GM20431 (cell line): ENCODE measurements at regions not wholly inside any gene's neighbourhood (a gene's known extent, or its start where the extent isn't known, plus 50 kb on each side); places are given as distances from the start of the nearest gene placed in this dataset.
"Not testable (repeated sequence)": the region's sequence is repeated elsewhere in the genome, so short reads cannot be mapped to it uniquely, and the experiment has no call there.

Source experiments
- in situ Hi-C: fragments of 300-500 bp; cut with MseI, MboI; formaldehyde crosslinking; loops from one replicate; pipeline ENCODE4 v1.15.0; 2020; ENCODE audit warnings: low sequenced_read_pairs; ENCODE audit not compliant: unreplicated experiment

DNA sequence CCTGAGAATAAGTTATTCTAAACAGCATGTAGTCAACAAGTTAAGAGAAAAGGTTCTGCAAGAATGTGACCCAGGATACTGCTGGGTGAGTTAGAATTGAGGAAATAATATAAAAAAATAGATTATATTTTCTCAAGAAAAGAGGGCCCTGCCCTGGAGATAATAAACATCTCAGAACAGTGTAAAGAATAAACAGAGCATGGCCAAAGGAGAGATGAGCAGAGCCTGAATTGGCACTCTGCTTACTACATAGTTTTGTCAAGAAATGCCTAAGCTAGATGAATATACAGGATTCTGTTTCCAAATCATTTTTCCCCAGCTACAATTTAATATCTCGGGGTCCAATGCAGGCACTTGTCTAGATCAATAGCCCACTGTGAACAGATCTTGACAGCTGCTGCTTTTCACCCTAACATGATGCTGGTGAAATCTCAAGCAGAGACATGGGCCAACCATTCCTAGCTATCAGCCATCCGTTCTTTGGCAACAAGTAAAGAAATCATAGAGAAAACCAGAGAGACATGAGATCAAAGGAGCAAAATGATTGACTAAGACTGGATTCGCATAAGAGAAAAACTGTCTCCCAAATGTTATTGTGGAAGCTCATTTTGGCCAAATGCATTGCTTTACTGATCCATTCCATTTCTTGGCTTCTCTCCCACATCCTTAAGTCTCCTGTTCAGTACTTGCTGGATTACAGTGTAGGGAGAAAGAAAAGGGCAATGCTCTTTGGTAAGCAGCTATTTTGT, 173.2 kb downstream of the PRELID2 start:
- in situ Hi-C loops = no loop called here

DNA sequence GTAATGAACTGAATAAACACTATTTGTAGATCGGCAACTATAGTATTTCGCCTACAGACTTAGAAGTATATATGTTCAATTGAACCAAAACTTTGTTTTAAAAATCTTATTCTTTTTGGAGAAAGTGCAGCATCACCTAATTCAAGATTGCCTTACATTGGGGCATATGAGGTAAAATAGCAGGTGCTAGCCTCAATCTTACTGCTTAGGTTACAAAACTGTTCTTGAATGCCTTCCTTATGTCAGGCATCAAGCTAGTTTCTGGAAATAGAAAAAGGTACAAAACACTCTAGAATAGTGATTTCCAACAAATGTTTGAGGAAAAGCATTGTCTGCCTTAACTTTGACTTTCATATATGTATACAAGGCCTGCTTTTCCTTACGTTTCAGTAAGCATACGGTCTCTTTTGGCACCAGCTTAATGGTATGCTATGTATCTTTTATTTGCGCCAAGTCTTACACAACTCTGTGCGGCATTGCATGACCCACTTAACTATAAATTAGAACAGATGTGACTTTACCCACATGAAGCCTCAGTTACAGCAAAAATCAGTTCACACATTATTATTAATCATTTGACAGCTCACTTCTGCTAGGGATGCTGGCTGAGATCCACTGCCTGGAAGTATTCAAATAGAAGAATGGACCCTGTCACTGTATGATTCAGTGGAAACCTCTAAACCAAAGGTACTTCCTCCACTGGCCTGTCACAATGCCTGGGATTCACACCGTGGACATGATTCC, 174.1 kb downstream of the PRELID2 start:
- in situ Hi-C loops = no loop called here

DNA sequence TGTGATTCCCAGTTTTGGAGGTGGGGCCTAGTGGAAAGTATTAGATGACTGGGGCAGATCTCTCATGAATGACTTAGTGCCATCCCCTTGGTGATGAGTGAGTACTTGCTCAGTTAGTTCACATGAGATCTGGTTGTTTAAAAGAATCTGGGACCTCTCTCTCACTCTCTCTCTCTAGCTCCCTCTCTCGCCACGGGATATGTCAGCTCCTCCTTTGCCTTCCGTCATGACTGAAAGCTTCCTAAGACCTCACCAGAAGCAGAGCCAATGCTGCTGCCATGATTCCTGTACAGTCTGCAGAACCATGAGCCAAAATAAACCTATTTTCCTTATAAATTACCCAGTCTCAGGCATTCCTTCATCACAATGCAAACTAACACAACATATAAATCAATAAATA, 176.7 kb downstream of the PRELID2 start:
- in situ Hi-C loops = no loop called here

DNA sequence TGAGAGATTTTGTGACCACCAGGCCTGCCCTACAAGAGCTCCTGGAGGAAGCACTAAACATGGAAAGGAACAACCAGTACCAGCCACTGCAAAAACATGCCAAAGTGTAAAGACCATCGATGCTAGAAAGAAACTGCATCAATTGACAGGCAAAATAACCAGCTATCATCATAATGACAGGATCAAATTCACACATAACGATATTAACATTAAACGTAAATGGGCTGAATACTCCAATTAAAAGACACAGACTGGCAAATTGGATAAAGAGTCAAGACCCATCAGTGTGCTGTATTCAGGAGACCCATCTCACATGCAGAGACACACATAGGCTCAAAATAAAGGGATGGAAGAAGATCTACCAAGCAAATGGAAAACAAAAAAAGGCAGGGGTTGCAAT, 182.4 kb downstream of the PRELID2 start:
- in situ Hi-C loops = not testable (repeated sequence)

DNA sequence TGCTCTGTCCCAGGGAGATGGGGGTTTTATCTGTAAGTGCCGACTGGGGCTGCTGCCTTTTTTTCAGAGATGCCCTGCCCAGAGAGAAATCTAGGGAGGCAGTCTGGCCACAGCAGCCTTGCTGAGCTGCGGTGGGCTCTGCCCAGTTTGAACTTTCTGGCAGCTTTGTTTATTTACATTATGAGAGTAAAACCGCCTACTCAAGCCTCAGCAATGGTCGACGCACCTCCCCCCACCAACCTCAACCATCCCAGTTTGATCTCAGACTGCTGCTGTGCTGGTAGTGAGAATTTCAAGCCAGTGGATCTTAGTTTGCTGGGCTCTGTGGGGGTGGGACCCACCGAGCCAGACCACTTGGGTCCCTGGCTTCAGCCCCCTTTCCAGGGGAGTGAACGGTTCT, 188.0 kb downstream of the PRELID2 start:
- in situ Hi-C loops = not testable (repeated sequence)

DNA sequence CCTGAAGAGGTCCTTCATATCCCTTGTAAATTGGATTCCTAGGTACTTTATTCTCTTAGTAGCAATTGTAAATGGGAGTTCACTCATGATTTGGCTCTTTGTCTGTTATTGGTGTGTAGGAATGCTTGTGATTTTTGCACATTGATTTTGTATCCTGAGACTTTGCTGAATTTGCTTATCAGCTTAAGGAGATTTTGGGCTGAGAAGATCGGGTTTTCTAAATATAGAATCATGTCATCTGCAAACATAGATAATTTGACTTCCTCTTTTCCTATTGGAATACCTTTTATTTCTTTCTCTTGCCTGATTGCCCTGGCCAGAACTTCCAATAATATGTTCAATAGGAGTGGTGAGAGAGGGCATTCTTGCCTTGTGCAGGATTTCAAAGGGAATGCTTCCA, 191.9 kb downstream of the PRELID2 start:
- in situ Hi-C loops = not testable (repeated sequence)

DNA sequence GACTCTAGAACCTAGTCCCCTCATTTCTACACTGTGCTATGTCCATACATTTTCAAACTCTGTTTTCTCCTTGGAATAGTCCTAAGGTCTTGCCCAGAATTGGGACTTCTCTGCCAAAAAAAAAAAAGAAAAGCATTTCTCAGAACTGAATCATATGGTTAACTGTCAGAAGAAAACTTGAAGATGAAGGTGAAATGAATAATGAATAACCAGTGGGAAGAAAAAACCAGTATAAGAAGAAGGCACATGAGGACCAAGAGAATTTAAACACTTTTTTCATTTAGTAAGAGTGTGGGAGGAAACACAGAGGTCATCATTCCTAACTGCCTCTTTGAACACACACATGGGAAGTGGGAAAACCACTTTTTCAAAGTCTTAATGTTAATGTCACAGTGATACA, 197.7 kb downstream of the PRELID2 start:
- in situ Hi-C loops = no loop called here

DNA sequence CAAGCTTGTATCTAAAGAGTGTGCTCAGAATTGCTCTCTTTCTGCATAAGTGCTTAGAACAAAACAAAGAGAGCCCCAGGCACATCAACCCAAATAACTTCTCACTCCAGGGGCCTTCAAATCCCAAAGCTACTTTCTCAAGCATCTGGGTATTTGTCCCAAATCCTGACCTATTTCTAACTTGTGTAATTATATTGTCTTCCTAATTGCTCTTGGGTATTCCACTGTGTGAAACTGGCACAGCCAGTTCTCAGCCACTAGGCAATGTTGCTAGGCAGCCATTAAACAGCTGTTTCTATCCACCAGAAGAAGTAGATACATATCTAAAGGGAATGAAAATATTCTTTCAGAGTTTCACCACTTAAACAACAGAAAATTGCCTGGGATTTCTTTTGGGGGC, 198.8 kb downstream of the PRELID2 start:
- in situ Hi-C loops = no loop called here

GRCh38 chr5:145633474-145633873, 201.7 kb downstream of the PRELID2 start:
- in situ Hi-C loops = no loop called here

- in situ Hi-C loops = no loop called here
Measured at GRCh38 chr5:145632701-145633100, 202.4 kb downstream of the PRELID2 start.

DNA sequence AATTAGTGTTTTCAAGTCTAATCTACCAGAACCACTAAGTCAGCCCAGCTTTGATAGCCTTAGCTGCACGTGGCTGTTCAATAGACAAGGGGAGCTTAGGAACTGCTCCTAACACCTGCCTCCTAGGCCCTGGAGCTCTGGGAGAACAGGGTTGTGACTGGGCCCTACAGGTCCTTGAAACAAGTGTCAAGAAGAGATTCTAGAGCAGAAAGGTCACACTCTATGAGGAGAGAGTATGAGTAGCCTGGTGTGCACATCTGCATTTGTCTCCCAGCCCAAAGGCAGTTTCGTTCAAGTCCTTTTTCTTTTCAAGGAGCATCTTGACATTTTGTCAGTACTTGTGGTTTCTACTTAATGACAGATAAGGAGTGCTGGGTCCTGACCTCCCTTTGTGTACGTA, 206.1 kb downstream of the PRELID2 start:
- in situ Hi-C loops = no loop called here

DNA sequence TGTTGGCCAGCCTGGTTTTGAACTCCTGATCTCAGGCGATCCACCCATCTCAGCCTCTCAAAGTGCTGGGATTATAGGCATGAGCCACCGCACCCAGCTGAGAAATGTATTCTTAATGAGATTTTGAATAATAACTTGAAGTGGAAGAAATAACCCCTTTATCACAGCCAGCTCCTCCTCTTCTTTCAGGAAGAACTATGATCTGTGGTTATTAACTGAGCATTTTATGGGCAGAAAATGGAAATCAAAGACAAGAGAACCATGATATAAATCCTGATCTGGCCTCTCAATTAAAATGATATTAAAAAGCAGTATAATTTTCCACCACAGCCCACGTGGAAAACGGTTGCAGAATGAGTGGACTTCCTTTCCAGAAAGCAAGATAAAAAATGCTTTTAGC, 206.6 kb downstream of the PRELID2 start:
- in situ Hi-C loops = no loop called here

DNA sequence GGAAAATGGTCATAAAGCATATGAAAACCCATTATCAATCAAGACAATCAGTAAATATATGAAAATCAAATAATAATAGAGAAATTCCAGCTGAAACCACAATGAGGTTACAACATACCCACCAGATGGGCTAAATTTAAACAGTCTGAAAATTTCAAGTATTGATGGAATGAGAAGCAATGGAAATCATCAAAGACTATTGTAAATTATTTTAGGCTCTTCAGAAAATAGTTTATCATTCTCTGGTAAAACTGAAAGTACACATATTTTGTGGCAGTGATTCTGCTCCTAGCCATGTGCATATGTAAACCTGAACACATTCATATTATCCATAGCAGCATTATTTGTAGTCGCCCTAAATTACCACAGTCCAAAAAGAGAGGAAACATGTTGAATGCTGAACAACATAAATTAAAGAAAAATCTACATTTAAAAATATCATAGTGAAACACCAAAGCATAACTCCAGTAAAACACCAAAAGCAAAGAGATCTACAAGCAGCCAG, 215.3 kb downstream of the PRELID2 start:
- in situ Hi-C loops = no loop called here

DNA sequence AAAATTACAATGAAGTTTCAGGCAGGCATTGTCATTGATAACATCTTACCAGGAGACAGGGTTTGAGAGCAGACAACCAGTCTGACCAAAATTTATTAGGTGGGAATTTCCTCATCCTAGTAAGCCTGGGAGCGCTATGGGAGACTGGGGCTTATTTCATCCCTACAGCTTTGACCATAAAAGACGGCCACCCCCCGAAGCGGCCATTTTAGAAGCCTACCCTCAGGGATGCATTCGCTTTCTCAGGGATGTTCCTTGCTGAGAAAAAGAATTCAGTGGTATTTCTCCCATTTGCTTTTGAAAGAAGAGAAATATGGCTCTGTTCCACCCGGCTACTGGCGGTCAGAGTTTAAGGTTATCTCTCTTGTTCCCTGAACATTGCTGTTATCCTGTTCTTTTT, 218.4 kb downstream of the PRELID2 start:
- in situ Hi-C loops = not testable (repeated sequence)

DNA sequence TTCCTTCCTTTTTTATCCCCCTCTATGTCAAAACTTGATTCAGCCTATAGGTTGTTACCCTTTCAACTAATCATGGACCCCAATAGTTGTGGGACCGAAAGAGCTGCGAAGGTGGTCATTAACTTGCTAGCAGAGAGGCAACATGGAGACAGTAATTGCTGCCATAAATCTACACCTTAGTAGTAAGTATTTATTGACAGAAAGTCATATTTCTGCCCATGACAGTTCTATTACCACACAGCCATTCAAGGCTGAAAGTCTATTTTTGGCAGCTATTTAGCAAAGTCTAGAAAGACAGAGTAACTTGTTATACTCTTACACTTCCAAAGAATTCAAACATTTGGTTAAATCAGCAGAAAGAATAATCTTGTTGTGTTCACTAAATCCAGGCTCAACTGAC, 236.2 kb downstream of the PRELID2 start:
- in situ Hi-C loops = no loop called here

- in situ Hi-C loops = no loop called here
Measured at GRCh38 chr5:145598184-145598583, 237.0 kb downstream of the PRELID2 start.

DNA sequence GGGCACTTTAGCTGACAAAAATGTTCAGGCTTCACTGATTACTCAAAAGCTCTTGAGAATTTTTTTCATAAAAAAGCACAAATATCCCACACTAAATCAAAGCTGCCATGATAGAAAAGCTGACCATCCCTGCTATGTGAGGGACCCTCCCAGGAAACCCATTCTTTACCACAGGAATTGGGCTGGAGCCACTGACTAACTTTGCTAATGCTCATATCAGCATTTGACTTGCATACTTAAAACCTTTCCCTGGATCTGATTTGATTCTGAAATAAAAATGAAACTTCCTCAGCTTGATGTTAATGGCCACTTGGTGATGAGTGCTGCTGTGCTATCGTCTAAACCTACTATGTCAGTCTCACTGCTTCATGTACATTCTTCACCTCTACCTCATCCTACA, 243.6 kb downstream of the PRELID2 start:
- in situ Hi-C loops = no loop called here

DNA sequence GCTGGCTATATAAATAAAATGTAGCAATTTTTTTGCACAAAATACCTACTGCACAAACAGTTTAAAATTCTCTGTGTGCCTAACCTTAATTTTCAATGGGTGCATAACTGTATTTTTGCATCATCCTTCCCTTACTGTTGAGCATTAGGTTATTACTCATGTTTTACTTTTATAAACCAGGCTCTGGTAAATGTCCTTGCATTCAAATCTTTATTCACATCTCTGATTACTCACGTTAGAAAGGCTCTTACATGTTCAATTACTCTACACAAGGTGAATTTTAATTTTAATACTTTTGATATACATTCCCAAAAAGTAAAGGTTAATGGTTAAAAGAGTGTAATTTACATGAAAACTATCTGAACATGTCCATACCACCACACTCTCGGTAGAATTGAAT, 246.1 kb downstream of the PRELID2 start:
- in situ Hi-C loops = no loop called here

- in situ Hi-C loops = no loop called here
Measured at GRCh38 chr5:145588558-145588957, 246.6 kb downstream of the PRELID2 start.

- in situ Hi-C loops = no loop called here
Measured at GRCh38 chr5:145588113-145588512, 247.0 kb downstream of the PRELID2 start.

DNA sequence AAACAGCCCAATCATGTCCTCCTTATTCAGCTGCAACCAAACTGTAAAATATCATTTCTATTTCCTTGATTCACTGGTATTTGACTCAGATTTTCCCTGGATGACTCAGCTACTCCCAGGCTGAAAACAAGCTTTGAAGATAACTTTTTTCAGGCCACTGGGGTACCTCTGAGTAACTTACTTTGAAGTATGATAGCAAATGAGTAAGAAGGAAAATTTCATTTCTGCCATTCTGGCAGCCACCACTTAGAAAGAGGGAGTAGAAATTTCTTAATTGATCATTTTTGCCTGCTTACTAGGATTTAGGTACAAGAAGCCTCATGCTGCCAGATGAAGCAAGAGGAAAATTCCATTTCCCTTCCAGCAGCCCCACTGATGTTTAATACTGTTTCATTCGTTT, 247.4 kb downstream of the PRELID2 start:
- in situ Hi-C loops = no loop called here

DNA sequence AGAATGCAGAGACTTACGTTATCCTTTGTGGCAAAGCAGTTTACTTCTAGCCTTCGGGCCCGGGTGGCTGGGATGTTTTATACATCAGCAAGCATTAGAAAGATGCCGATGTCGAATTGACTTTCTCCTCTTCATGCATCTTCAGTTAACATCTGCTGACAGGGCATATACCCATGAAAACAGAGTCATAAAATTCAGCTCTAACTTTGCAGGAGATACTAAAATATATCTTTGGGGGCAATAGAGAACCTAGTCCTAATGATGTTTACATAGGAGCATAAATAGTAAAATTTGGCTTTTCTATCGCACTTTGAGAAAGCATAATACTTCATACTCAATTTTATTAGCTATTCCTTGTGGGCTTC, 247.9 kb downstream of the PRELID2 start:
- in situ Hi-C loops = no loop called here
